ENCODE measurements at regions not wholly inside any gene's neighbourhood (a gene's known extent, or its start where the extent isn't known, plus 50 kb on each side); places are given as distances from the start of the nearest gene placed in this dataset.

DNA sequence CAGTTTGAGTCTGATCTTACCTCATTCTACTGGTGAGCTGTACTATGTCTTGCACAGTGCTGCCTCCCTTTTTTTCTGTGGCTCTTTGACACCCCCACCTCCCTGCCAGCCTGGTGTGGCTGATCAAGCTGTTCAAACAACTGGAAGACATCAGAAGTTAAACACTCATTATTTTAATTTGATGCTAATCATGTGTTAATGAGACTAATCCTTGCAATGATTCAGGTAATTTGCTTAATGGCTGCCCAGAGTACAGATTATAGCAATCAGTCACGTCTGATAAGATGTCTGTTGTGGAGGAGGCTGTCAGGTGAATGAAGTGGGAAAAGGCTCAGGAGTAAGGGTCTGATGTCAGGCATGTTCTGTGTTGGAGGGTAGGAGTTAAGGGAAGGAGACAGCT, 87.4 kb upstream of the GK2 start:
- no peak overlapping the region for H3K4me3 ChIP-seq
- H3K27ac ChIP-seq = no peak overlapping the region

GRCh38 chr4:79492148-79492547, 84.1 kb upstream of the GK2 start:
- Histone ChIP-seq H3K27ac (no peak overlapping the region), H3K4me3 (no peak overlapping the region)

DNA sequence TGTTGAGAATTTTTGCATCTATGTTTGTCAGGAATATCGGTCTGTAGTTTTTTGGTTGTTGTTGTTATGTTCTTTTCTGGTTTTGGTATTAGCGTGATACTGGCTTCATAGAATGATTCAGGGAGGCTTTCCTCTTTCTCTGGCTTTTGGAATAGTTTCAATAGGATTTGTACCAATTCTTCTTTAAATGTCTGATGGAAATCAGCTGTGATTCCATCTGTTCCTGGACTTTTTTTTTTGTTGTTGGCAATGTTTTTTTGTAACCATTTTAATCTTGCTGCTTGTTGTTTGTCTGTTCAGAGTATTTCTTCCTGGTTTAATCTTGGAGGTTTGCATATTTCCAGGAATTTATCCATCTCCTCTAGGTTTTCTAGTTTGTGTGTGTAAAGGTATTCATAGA, 81.5 kb upstream of the GK2 start:
- H3K27ac ChIP-seq = no peak overlapping the region
- no peak overlapping the region for H3K4me3 ChIP-seq

GRCh38 chr4:79476196-79476595, 68.2 kb upstream of the GK2 start:
- Histone ChIP-seq H3K4me3 (no peak overlapping the region), H3K27ac (peak overlapping the region in 1 of 21 experiments; percentile 43)

- Histone ChIP-seq H3K27ac (no peak overlapping the region), H3K4me3 (no peak overlapping the region)
These were observed 65.4 kb upstream of the GK2 start for GRCh38 chr4:79473439-79473724.

- Histone ChIP-seq H3K27ac (no peak overlapping the region), H3K4me3 (no peak overlapping the region)
These were observed 64.8 kb upstream of the GK2 start for GRCh38 chr4:79472693-79473438.

DNA sequence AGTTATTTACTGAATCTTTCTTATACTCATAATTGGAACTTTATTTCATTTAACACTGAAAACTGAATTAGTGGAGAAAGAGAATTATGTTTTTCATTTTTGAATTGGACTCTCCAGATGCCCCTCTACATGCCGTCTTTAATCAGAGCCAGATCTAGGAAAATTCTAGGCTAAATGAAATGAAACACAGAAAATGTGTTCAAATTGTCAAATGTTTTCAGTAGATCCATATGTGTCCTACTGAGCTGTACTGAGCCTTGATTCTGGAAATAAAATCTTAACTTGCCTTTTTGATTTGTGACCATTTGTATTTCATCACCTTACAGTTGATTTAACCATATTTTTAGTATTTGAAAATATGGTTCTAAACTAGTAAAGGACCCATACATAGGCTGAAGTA, 64.0 kb upstream of the GK2 start:
- Histone ChIP-seq H3K27ac (peak overlapping the region in 1 of 21 experiments; percentile 47), H3K4me3 (no peak overlapping the region)

DNA sequence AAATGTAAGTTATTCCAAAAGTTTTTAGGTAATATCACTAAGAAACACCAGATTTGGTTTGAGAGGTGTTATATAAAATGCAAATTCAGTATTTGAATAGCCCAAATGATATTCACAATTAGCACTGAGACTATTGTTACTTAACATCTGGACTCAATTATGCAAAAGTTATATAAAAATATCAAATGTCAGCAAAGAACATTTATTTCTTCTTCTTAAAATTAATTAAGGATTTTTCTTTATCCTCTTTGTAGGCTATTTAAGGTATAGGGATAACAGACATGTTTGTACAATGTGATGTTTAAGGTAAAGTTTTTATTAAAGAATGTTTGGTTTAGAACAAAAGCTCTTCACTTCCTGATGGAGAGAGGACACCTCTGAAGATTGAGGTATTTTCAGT, 63.3 kb upstream of the GK2 start:
- no peak overlapping the region for H3K27ac ChIP-seq
- H3K4me3 ChIP-seq = no peak overlapping the region

DNA sequence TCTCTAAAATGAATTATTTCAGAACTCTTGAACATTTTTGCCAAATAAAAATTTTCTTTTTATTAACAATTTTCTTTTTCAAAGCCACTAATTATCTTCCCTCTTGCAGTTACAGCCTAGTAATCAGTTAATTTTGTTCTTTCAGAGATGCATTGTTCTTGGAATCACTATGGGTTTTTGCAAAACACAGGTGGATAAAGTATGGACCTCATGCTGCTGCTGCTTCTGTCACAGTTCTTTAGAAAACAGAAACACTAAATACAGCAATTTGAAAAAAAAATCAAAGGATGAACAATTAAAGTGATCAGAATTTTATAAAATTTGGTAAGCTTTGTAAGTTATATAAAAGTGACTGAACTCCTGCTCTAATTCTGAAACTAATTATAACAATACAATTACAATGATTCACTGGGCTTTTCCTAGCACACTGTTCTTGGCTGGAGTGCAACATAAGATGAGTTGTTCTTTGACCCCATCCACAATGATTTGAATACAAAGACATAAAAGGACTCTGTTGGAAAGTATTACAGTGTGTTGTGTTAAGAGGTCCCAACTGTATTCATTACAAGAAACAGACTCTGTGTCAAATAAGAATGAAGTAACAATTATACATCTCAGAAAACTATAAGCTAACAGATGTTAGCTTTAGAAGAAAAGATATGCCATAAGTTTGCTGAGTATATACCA, 59.4 kb upstream of the GK2 start:
- H3K27ac ChIP-seq = peak overlapping the region in 1 of 21 experiments; percentile 7
- no peak overlapping the region for H3K4me3 ChIP-seq

DNA sequence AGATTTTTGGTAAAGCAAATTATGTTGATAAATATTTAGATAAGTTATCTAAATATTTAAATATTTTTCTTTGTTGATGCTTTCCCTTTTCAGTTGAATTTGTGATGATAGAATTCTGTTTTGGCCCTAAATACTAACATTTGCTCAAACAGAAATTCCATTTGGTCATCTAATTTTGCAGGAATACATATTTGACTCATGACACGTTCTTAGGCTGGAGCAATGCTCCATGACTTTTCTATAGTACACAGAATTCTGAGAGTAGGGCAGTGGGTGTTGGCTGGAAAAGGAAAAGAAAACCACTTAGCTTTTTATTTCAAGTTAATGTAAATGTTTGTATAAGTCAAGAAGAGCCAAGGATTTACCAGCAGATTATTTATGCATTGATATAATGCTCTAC, 58.6 kb upstream of the GK2 start:
- H3K4me3 ChIP-seq = no peak overlapping the region
- no peak overlapping the region for H3K27ac ChIP-seq
